K562 (cell line): ENCODE measurements at regions not wholly inside any gene's neighbourhood (a gene's known extent, or its start where the extent isn't known, plus 50 kb on each side); places are given as distances from the start of the nearest gene placed in this dataset.

Source experiments
- ARID3B ChIP-seq: fragments of 250-450 bp; sonication (Bioruptor Pico); IDR thresholded peaks from 2 replicates; pipeline ENCODE4 v1.4.0; 2020; ENCODE audit warnings: borderline replicate concordance
- CLOCK ChIP-seq: fragments of 250-450 bp; sonication (Bioruptor Pico); IDR thresholded peaks from 2 replicates; pipeline ENCODE4 v1.4.0; 2020; ENCODE audit warnings: mild to moderate bottlenecking, moderate library complexity, borderline replicate concordance
- ETV6 ChIP-seq, 3 experiments: fragments of 150-350 bp in 1 of 3; sonication (generic) in 1 of 3; formaldehyde crosslinking in 1 of 3; IDR thresholded peaks; 2 replicates each; pipeline versions ENCODE4 v1.6.1 to v1.8.0; 2014 to 2022; ENCODE audit warnings: borderline replicate concordance in 2 of 3, low read depth in 2 of 3, antibody characterized with exemption in 1 of 3, low read length in 1 of 3, mild to moderate bottlenecking in 1 of 3, missing genetic modification reagents in 1 of 3
- HLTF ChIP-seq: fragments of 450-650 bp; IDR thresholded peaks from 2 replicates; pipeline ENCODE4 v1.6.1; 2016
- NBN ChIP-seq: fragments of 450-650 bp; IDR thresholded peaks from 2 replicates; pipeline ENCODE4 v1.6.1; 2016; ENCODE audit warnings: low read depth, mild to moderate bottlenecking
- NRF1 ChIP-seq, 2 experiments: fragments of 450-650 bp; IDR thresholded peaks in 1 of 2; conservative IDR thresholded peaks in 1 of 2; 2 replicates each; pipeline ENCODE4 v1.6.1; 2014; ENCODE audit warnings: mild to moderate bottlenecking in 2 of 2
- PHF21A ChIP-seq: fragments of 450-650 bp; IDR thresholded peaks from 2 replicates; pipeline ENCODE4 v1.6.1; 2017; ENCODE audit warnings: low read depth, borderline replicate concordance
- POU5F1 ChIP-seq: fragments of 150-350 bp; IDR thresholded peaks from 2 replicates; pipeline ENCODE4 v1.6.1; 2014; ENCODE audit warnings: borderline replicate concordance, low read length, low read depth, mild to moderate bottlenecking; ENCODE audit not compliant: partially characterized antibody
- PREB ChIP-seq: sonication (generic); formaldehyde crosslinking; IDR thresholded peaks from 2 replicates; pipeline ENCODE4 v1.8.1; 2023; ENCODE audit warnings: mild to moderate bottlenecking, missing genetic modification reagents
- RBM34 ChIP-seq: fragments of 200-400 bp; formaldehyde crosslinking; IDR thresholded peaks from 2 replicates; pipeline ENCODE4 v1.6.1; 2018; ENCODE audit warnings: low read length, borderline replicate concordance; ENCODE audit not compliant: insufficient read depth
- SIX5 ChIP-seq, 2 experiments: IDR thresholded peaks; 2 replicates each; pipeline ENCODE4 v1.6.1; 2011; ENCODE audit warnings: low read length in 2 of 2, borderline replicate concordance in 1 of 2, low read depth in 1 of 2, mild to moderate bottlenecking in 1 of 2, moderate library complexity in 1 of 2; ENCODE audit not compliant: insufficient read depth in 1 of 2
- SREBF1 ChIP-seq: fragments of 150-350 bp; IDR thresholded peaks from 2 replicates; pipeline ENCODE4 v1.6.1; 2014; ENCODE audit warnings: antibody characterized with exemption, low read depth, low read length, borderline replicate concordance
- TCF3 ChIP-seq: sonication (generic); formaldehyde crosslinking; IDR thresholded peaks from 2 replicates; pipeline ENCODE4 v1.4.0; 2020; ENCODE audit warnings: mild to moderate bottlenecking, missing genetic modification reagents
- YY1 ChIP-seq, 3 experiments: IDR thresholded peaks; 2 replicates each; pipeline ENCODE4 v1.6.1; 2011; ENCODE audit warnings: low read length in 2 of 3, mild to moderate bottlenecking in 2 of 3, moderate library complexity in 2 of 3, borderline replicate concordance in 1 of 3, control low read depth in 1 of 3, low read depth in 1 of 3; ENCODE audit not compliant: insufficient read depth in 3 of 3, insufficient replicate concordance in 2 of 3, control insufficient read depth in 1 of 3, insufficient read length in 1 of 3; ENCODE audit errors: extremely low read depth in 1 of 3
- ZBTB12 ChIP-seq: fragments of 250-450 bp; sonication (Bioruptor Pico); IDR thresholded peaks from 2 replicates; pipeline ENCODE4 v1.4.0; 2020
- ZNF57 ChIP-seq: fragments of 450-650 bp; formaldehyde crosslinking; IDR thresholded peaks from 2 replicates; pipeline ENCODE4 v1.4.0; 2020; ENCODE audit warnings: mild to moderate bottlenecking, moderate library complexity
- ZNF644 ChIP-seq: fragments of 200-800 bp; sonication (Bioruptor generic); IDR thresholded peaks from 2 replicates; pipeline ENCODE4 v1.6.1; 2016; ENCODE audit warnings: low read depth, missing genetic modification characterization, missing compliant biosample characterization

GRCh38 chr12:126903027-126903876, 1363.7 kb upstream of the TMEM132C start (continued):
- TF ChIP-seq ARID3B (CRISPR knock-in tag) (peak; percentile 89; the same call in 1 of the 2 replicates), PREB (no peak), ZNF57 (CRISPR knock-in tag) (peak; percentile 90; the same call in 1 of the 2 replicates), NRF1 (conservative IDR thresholded peaks at IDR 0.05 in 1 of 2, IDR thresholded peaks at IDR 0.05 in 1 of 2) (no peak), ZNF644 (tag) (peak; percentile 94), HLTF (no peak), YY1 (IDR thresholded peaks at IDR 0.05; ENCODE audit: borderline replicate concordance in 1 of 3, control insufficient read depth in 1 of 3, extremely low read depth in 1 of 3, insufficient read depth in 3 of 3, insufficient read length in 1 of 3, insufficient replicate concordance in 2 of 3, low read depth in 1 of 3, low read length in 2 of 3) (peak in 1 of 3 experiments; percentile 57), NBN (no peak), RBM34 (no peak), CLOCK (CRISPR knock-in tag) (peak; percentile 46; the same call in 1 of the 2 replicates), POU5F1 (no peak), SREBF1 (no peak), TCF3 (CRISPR knock-in tag) (no peak), ZBTB12 (peak; percentile 87), SIX5 (IDR thresholded peaks at IDR 0.05; ENCODE audit: borderline replicate concordance in 1 of 2, insufficient read depth in 1 of 2, low read depth in 1 of 2, low read length in 2 of 2) (no peak), PHF21A (no peak), ETV6 (IDR thresholded peaks at IDR 0.05; ENCODE audit: borderline replicate concordance in 1 of 2, low read depth in 2 of 2, low read length in 1 of 2) (no peak), ETV6 (CRISPR knock-in tag; IDR thresholded peaks at IDR 0.05; ENCODE audit: borderline replicate concordance) (no peak)
